ENCODE measurements at regions not wholly inside any gene's neighbourhood (a gene's known extent, or its start where the extent isn't known, plus 50 kb on each side); places are given as distances from the start of the nearest gene placed in this dataset.

- TF ChIP-seq POLR2A (IDR thresholded peaks at IDR 0.05) (no peak), POLR2AphosphoS5 (IDR thresholded peaks at IDR 0.05) (no peak), CTCF (IDR thresholded peaks at IDR 0.05) (no peak), EP300 (IDR thresholded peaks at IDR 0.05) (no peak)
Observed at GRCh38 chr15:26372706-26373105, 400.2 kb downstream of the GABRB3 start.
